GM06990 (cell line): ENCODE measurements at regions not wholly inside any gene's neighbourhood (a gene's known extent, or its start where the extent isn't known, plus 50 kb on each side); places are given as distances from the start of the nearest gene placed in this dataset.
"Not testable (repeated sequence)": the region's sequence is repeated elsewhere in the genome, so short reads cannot be mapped to it uniquely, and the experiment has no call there.

Experiments
- DNase-seq: peaks from one replicate; pipeline ENCODE4 v3.0.0-alpha.2; 2011; ENCODE audit not compliant: insufficient read length; ENCODE audit errors: extremely low read depth
- H3K27me3 ChIP-seq: replicated peaks from 2 replicates; pipeline ENCODE4 v1.6.0; 2011; ENCODE audit warnings: low read length; ENCODE audit not compliant: control insufficient read depth, insufficient read depth
- H3K36me3 ChIP-seq: 2 replicates; pipeline ENCODE4 v1.5.1; 2011; ENCODE audit warnings: low read length; ENCODE audit not compliant: control insufficient read depth, insufficient read depth
- H3K4me3 ChIP-seq: replicated peaks from 2 replicates; pipeline ENCODE4 v1.5.1; 2011; ENCODE audit warnings: low read depth, mild to moderate bottlenecking, control low read depth, low read length
- CTCF ChIP-seq: IDR thresholded peaks from 2 replicates; pipeline ENCODE4 v1.5.1; 2011; ENCODE audit warnings: low read length, control low read depth, mild to moderate bottlenecking, inconsistent platforms; ENCODE audit not compliant: insufficient read depth, poor library complexity, severe bottlenecking

- no peaks in the 10 kb centered on the region for H3K27me3 ChIP-seq
- TF ChIP-seq CTCF, result no peak
- DNase-seq, result no peak
- H3K36me3 ChIP-seq, result no peaks in the 10 kb centered on the region
- H3K4me3 ChIP-seq, result no peak overlapping the region
Observed at GRCh38 chrX:117633277-117633676, 483.3 kb downstream of the KLHL13 start.

DNA sequence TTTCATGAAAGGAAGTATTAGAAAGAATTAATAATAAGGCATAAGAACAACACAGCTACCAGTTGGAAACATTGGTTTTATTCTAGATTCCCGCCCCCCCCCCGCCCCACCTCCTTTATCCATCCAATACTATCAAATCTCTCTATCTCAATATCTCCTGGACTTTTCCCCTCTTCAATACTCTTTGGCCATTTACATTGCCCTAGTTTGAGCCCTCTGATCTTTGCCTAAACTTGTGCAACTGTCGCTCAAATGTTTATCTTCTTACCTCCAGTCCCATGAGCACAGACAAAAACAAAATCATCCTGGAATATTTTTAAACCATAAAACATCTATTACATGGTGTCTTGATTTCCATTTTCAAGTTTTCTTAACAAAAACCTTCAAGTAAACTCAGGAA, 488.2 kb downstream of the KLHL13 start:
- no peak for DNase-seq
- Histone ChIP-seq H3K36me3 (no peaks in the 10 kb centered on the region), H3K27me3 (no peaks in the 10 kb centered on the region), H3K4me3 (no peak overlapping the region)
- no peak for TF ChIP-seq CTCF

DNA sequence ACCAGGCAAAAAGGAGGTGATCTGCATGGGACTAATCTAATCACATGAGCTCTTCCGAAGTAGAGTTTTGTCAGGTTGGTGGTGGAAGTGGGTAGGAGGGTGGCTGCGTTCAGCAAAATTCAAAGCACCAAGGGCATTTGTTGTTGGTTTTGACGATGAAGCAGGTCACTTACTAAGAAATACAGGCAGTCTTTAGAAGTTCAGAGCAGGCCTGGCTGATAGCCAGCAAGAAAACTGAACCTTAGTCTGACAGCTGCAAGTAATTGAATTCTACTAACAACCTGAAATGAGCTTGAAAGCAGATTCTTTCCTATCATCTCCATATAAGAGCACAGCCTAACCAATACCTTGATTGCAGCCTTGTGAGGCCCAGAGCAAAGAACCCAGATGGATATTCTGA, 505.8 kb downstream of the KLHL13 start:
- Histone ChIP-seq H3K4me3 (no peak overlapping the region), H3K36me3 (no peaks in the 10 kb centered on the region), H3K27me3 (no peaks in the 10 kb centered on the region)
- DNase-seq, result no peak
- TF ChIP-seq CTCF, result no peak

- Histone ChIP-seq H3K36me3 (no peaks in the 10 kb centered on the region), H3K27me3 (no peaks in the 10 kb centered on the region), H3K4me3 (no peak overlapping the region)
- no peak for TF ChIP-seq CTCF
- no peak for DNase-seq
Observed at GRCh38 chrX:117610049-117610448, 506.6 kb downstream of the KLHL13 start.

GRCh38 chrX:117607561-117607960, 509.0 kb downstream of the KLHL13 start:
- no peak for DNase-seq
- Histone ChIP-seq H3K27me3 (no peaks in the 10 kb centered on the region), H3K4me3 (no peak overlapping the region), H3K36me3 (no peaks in the 10 kb centered on the region)
- no peak for TF ChIP-seq CTCF

GRCh38 chrX:117606101-117606500, 510.5 kb downstream of the KLHL13 start:
- H3K4me3 ChIP-seq, H3K27me3 ChIP-seq, H3K36me3 ChIP-seq, DNase-seq: not testable (repeated sequence)
